C4-2B (cell line): ENCODE measurements at regions not wholly inside any gene's neighbourhood (a gene's known extent, or its start where the extent isn't known, plus 50 kb on each side); places are given as distances from the start of the nearest gene placed in this dataset.

Experiments used
- CTCF ChIP-seq: fragments of 450-650 bp; conservative IDR thresholded peaks from 2 replicates; pipeline ENCODE4 v1.5.1; 2017; ENCODE audit warnings: mild to moderate bottlenecking
- ZFX ChIP-seq: fragments of 450-650 bp; IDR thresholded peaks from 2 replicates; pipeline ENCODE4 v1.6.1; 2017

GRCh38 chr2:192443831-192444230, 249.1 kb upstream of the TMEFF2 start:
- TF ChIP-seq CTCF = no peak
- no peak for TF ChIP-seq ZFX
